Prostate gland (tissue), 2 donors: ENCODE measurements at regions not wholly inside any gene's neighbourhood (a gene's known extent, or its start where the extent isn't known, plus 50 kb on each side); places are given as distances from the start of the nearest gene placed in this dataset.

Experiments
- DNase-seq: peaks from one replicate; pipeline ENCODE4 v3.0.0-alpha.2; 2019; ENCODE audit warnings: low spot score
- H3K27ac ChIP-seq, 2 donors: fragments of 200-600 bp; sonication (generic); 2 replicates each; pipeline ENCODE4 v1.5.1; 2017 to 2019
- H3K27me3 ChIP-seq: fragments of 200-600 bp; sonication (generic); replicated peaks from 2 replicates; pipeline ENCODE4 v1.5.1; 2019; ENCODE audit not compliant: insufficient read depth
- H3K36me3 ChIP-seq, 2 donors: fragments of 200-600 bp; sonication (generic); 1 replicate in 1 of 2; 2 replicates in 1 of 2; pipeline versions ENCODE4 v1.5.1 to v1.8.1; 2017 to 2019
- H3K4me1 ChIP-seq: fragments of 200-600 bp; sonication (generic); replicated peaks from 2 replicates; pipeline ENCODE4 v1.5.1; 2019
- H3K4me3 ChIP-seq, 2 donors: fragments of 200-600 bp; sonication (generic); 2 replicates each; pipeline ENCODE4 v1.5.1; 2017 to 2019
- H3K9me3 ChIP-seq: fragments of 200-600 bp; sonication (generic); 2 replicates; pipeline ENCODE4 v1.5.1; 2017
- CTCF ChIP-seq, 4 experiments: fragments of 200-600 bp in 2 of 4; fragments of 450-650 bp in 2 of 4; sonication (generic) in 2 of 4; IDR thresholded peaks; 1 replicate in 3 of 4; 2 replicates in 1 of 4; pipeline ENCODE4 v1.5.1; 2016 to 2019; ENCODE audit warnings: antibody characterized with exemption in 4 of 4, mild to moderate bottlenecking in 2 of 4, moderate library complexity in 2 of 4
- POLR2A ChIP-seq: fragments of 450-650 bp; IDR thresholded peaks from one replicate; pipeline ENCODE4 v1.6.1; 2016; ENCODE audit warnings: antibody characterized with exemption, mild to moderate bottlenecking
- POLR2AphosphoS5 ChIP-seq: sonication (generic); formaldehyde crosslinking; IDR thresholded peaks from one replicate; pipeline ENCODE4 v1.6.1; 2017; ENCODE audit warnings: antibody characterized with exemption
- WGBS: methylation state at CpG from one replicate; pipeline ENCODE4 v1.1.5; 2018; 5-methylcytosine and 5-hydroxymethylcytosine counted together
- intact Hi-C: fragments of 100-400 bp; cut with DNase I; formaldehyde crosslinking; loops from one replicate; pipeline ENCODE4 v1.14.2; 2022

GRCh38 chr1:30627994-30628393 lies 95.4 kb downstream of the MATN1 start:
- intact Hi-C loops, result no loop called here
- no peak overlapping the region for H3K4me3 ChIP-seq
- no peaks in the 10 kb centered on the region for H3K36me3 ChIP-seq
- H3K27ac ChIP-seq, result no peak overlapping the region
- 80% methylated on average over 2 of the region's 2 CpGs for WGBS
- no peaks in the 10 kb centered on the region for H3K9me3 ChIP-seq
- DNase-seq, result no peak
- no peak for TF ChIP-seq POLR2AphosphoS5
- TF ChIP-seq POLR2A, result no peak
- no peak for TF ChIP-seq CTCF (IDR thresholded peaks at IDR 0.05)
- H3K4me1 ChIP-seq, result no peaks in the 10 kb centered on the region
- no peaks in the 10 kb centered on the region for H3K27me3 ChIP-seq

- no peaks in the 10 kb centered on the region for H3K4me1 ChIP-seq
- H3K27ac ChIP-seq, result no peak overlapping the region
- 82% methylated on average over 1 of the region's 1 CpG for WGBS
- intact Hi-C loops, result no loop called here
- no peak overlapping the region for H3K4me3 ChIP-seq
- TF ChIP-seq CTCF (IDR thresholded peaks at IDR 0.05) (no peak), POLR2A (no peak), POLR2AphosphoS5 (no peak)
- no peaks in the 10 kb centered on the region for H3K9me3 ChIP-seq
- no peak for DNase-seq
- no peaks in the 10 kb centered on the region for H3K36me3 ChIP-seq
- H3K27me3 ChIP-seq, result no peaks in the 10 kb centered on the region
Measured at GRCh38 chr1:30627206-30627605, 96.2 kb downstream of the MATN1 start.

DNA sequence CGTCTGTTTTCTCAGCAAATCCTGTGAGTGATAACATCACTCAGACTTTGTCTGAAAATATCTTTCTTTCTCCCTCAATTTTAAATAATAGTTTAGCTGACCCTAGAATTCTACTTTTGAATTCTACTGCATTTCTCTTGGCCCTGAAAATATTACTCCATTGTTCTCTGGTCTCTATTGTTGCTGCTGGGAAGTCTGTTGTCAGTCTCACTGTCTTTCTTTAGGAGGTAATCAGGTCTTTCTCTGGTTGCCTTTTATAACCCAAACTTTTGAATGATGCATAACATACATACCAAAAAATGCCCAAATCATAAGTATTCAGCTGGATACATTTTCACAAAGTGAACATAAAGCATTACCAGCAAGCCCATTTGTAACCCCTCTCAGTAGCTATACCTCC lies 100.0 kb downstream of the MATN1 start:
- TF ChIP-seq POLR2A (no peak), POLR2AphosphoS5 (no peak), CTCF (IDR thresholded peaks at IDR 0.05) (no peak)
- no peaks in the 10 kb centered on the region for H3K4me1 ChIP-seq
- H3K4me3 ChIP-seq, result no peak overlapping the region
- no peaks in the 10 kb centered on the region for H3K27me3 ChIP-seq
- intact Hi-C loops, result no loop called here
- 100% methylated on average over 1 of the region's 1 CpG for WGBS
- H3K36me3 ChIP-seq, result no peaks in the 10 kb centered on the region
- no peak overlapping the region for H3K27ac ChIP-seq
- no peaks in the 10 kb centered on the region for H3K9me3 ChIP-seq
- no peak for DNase-seq

DNA sequence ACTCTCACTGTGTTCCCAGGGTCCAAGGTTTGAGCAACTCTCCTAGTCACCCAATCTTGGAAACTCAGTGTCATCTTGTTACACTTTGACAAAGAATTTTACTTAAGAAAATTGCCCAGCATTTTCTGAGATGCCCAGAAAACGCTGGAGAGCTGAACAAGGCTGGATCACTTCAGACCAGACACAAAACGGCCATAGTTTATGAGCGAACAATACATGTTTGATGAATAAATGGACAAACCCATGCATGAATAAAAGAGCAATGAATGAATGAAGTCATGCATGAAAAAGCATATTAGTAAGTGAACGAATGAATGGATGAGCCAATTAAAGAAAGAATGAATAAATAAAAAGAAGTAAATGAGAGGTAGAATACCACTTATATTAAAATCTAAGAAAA lies 103.8 kb downstream of the MATN1 start:
- intact Hi-C loops, result no loop called here
- Histone ChIP-seq H3K27ac (no peak overlapping the region), H3K4me3 (no peak overlapping the region), H3K9me3 (no peaks in the 10 kb centered on the region), H3K36me3 (no peaks in the 10 kb centered on the region), H3K4me1 (no peaks in the 10 kb centered on the region), H3K27me3 (no peaks in the 10 kb centered on the region)
- DNase-seq, result no peak
- TF ChIP-seq POLR2AphosphoS5, result no peak
- no peak for TF ChIP-seq POLR2A
- TF ChIP-seq CTCF (IDR thresholded peaks at IDR 0.05), result no peak
- 81% methylated on average over 4 of the region's 4 CpGs for WGBS

DNA sequence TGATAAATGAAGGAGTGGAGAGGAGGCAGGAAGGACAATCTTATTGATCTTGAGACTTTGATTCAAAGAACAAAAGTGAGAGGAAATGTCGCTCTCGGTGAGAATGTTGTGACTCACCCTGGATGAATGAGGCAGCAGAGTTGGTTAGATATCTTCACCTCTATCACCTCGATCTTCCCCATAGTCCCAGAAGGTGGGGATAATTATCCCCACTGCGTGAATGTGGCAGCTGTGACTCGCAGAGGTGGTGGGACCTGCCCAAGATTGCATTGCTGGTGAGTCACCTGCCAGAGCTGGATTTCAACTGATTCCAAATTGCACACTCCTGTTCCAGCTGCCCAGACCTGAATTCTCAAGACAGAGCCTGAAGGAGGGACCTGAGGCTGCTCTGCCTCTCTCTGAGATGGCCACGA lies 105.0 kb downstream of the MATN1 start:
- Histone ChIP-seq H3K27me3 (no peaks in the 10 kb centered on the region), H3K4me3 (no peak overlapping the region), H3K4me1 (no peaks in the 10 kb centered on the region), H3K36me3 (no peaks in the 10 kb centered on the region), H3K27ac (no peak overlapping the region), H3K9me3 (no peaks in the 10 kb centered on the region)
- intact Hi-C loops, result no loop called here
- 40% methylated on average over 6 of the region's 6 CpGs for WGBS
- no peak for DNase-seq
- no peak for TF ChIP-seq CTCF (IDR thresholded peaks at IDR 0.05)
- no peak for TF ChIP-seq POLR2AphosphoS5
- TF ChIP-seq POLR2A, result no peak
